Fibroblast of lung (primary cell): ENCODE measurements at regions not wholly inside any gene's neighbourhood (a gene's known extent, or its start where the extent isn't known, plus 50 kb on each side); places are given as distances from the start of the nearest gene placed in this dataset.

ENCODE experiments used
- DNase-seq, 2 donors: peaks; one replicate each; pipeline versions ENCODE4 v3.0.0 to v3.0.0-alpha.2; 2010; ENCODE audit warnings: low read depth in 2 of 2
- H2AFZ ChIP-seq: 2 replicates; pipeline ENCODE4 v1.5.1; 2012; ENCODE audit warnings: low read length, control low read depth, inconsistent platforms
- H3K27ac ChIP-seq: 2 replicates; pipeline ENCODE4 v1.5.1; 2011; ENCODE audit warnings: low read length, control low read depth; ENCODE audit not compliant: insufficient read depth
- H3K27me3 ChIP-seq: 2 replicates; pipeline ENCODE4 v1.5.1; 2011; ENCODE audit warnings: mild to moderate bottlenecking, low read length; ENCODE audit not compliant: control insufficient read depth, insufficient read depth
- H3K36me3 ChIP-seq: 2 replicates; pipeline ENCODE4 v1.5.1; 2011; ENCODE audit warnings: low read length; ENCODE audit not compliant: control insufficient read depth, insufficient read depth
- H3K4me1 ChIP-seq: 2 replicates; pipeline ENCODE4 v1.5.1; 2011; ENCODE audit warnings: low read length; ENCODE audit not compliant: control insufficient read depth, insufficient read depth; ENCODE audit errors: extremely low read depth
- H3K4me2 ChIP-seq: 2 replicates; pipeline ENCODE4 v1.5.1; 2011; ENCODE audit warnings: low read length, control low read depth; ENCODE audit not compliant: insufficient read depth; ENCODE audit errors: extremely low read depth
- H3K4me3 ChIP-seq, 4 experiments: fragments of 200-600 bp in 1 of 4; sonication (generic) in 1 of 4; replicated peaks in 1 of 4; 2 replicates each; pipeline ENCODE4 v1.5.1; 2011 to 2016; ENCODE audit warnings: low read length in 4 of 4, low read depth in 3 of 4, mild to moderate bottlenecking in 3 of 4, control low read depth in 2 of 4, inconsistent platforms in 1 of 4, mixed read lengths in 1 of 4; ENCODE audit not compliant: insufficient read depth in 1 of 4; ENCODE audit errors: control extremely low read depth in 1 of 4
- H3K79me2 ChIP-seq: 2 replicates; pipeline ENCODE4 v1.5.1; 2012; ENCODE audit warnings: mild to moderate bottlenecking, low read length, inconsistent platforms; ENCODE audit not compliant: control insufficient read depth, insufficient read depth
- H3K9ac ChIP-seq: 2 replicates; pipeline ENCODE4 v1.5.1; 2011; ENCODE audit warnings: mild to moderate bottlenecking, low read length, control low read depth; ENCODE audit not compliant: insufficient read depth
- H3K9me3 ChIP-seq: 2 replicates; pipeline ENCODE4 v1.5.1; 2012; ENCODE audit warnings: low read depth, low read length; ENCODE audit not compliant: control insufficient read depth, insufficient read depth
- H4K20me1 ChIP-seq: 2 replicates; pipeline ENCODE4 v1.5.1; 2011; ENCODE audit warnings: low read length; ENCODE audit not compliant: control insufficient read depth, insufficient read depth; ENCODE audit errors: extremely low read depth
- EZH2 ChIP-seq: IDR thresholded peaks from 2 replicates; pipeline ENCODE4 v1.5.1; 2012; ENCODE audit warnings: low read length, control low read depth, mild to moderate bottlenecking; ENCODE audit errors: missing control alignments
- TF ChIP-seq, protein P1 (sequence below), 2 donors: IDR thresholded peaks in 1 of 2; conservative IDR thresholded peaks in 1 of 2; 1 replicate in 1 of 2; 2 replicates in 1 of 2; pipeline ENCODE4 v1.5.1; 2011 to 2012; ENCODE audit warnings: low read length in 2 of 2, control low read depth in 1 of 2, inconsistent platforms in 1 of 2, low read depth in 1 of 2, mild to moderate bottlenecking in 1 of 2

DNA sequence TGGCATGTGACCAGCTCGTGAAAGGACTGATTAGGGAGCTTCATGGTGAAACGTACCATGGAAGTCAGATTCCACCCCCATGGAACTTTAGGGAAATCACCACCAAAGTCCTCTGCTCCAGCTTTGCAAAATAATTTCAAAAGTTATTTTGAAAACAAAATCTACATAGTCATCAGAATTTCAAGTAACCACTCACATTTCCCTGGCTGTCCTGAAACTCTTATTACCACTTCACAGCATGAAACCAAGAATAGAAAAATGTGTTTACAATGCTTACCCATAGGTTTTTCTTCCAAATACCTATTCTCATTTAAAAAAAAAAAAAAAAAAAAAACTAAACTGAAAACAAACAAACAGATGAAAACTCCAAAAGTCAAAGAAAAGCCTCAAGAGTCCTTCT is 198.7 kb downstream of the PDGFRA start:
- H3K9me3 ChIP-seq, result no peaks in the 10 kb centered on the region
- DNase-seq, result no peak
- H4K20me1 ChIP-seq, result no peaks in the 10 kb centered on the region
- H3K4me3 ChIP-seq, result no peak overlapping the region
- H3K27me3 ChIP-seq, result no peaks in the 10 kb centered on the region
- no peak overlapping the region for H3K27ac ChIP-seq
- H2AFZ ChIP-seq, result no peak overlapping the region
- H3K4me2 ChIP-seq, result no peak overlapping the region
- H3K79me2 ChIP-seq, result no peaks in the 10 kb centered on the region
- TF ChIP-seq EZH2, result no peak
- TF ChIP-seq, protein P1, sequence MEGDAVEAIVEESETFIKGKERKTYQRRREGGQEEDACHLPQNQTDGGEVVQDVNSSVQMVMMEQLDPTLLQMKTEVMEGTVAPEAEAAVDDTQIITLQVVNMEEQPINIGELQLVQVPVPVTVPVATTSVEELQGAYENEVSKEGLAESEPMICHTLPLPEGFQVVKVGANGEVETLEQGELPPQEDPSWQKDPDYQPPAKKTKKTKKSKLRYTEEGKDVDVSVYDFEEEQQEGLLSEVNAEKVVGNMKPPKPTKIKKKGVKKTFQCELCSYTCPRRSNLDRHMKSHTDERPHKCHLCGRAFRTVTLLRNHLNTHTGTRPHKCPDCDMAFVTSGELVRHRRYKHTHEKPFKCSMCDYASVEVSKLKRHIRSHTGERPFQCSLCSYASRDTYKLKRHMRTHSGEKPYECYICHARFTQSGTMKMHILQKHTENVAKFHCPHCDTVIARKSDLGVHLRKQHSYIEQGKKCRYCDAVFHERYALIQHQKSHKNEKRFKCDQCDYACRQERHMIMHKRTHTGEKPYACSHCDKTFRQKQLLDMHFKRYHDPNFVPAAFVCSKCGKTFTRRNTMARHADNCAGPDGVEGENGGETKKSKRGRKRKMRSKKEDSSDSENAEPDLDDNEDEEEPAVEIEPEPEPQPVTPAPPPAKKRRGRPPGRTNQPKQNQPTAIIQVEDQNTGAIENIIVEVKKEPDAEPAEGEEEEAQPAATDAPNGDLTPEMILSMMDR (conservative IDR thresholded peaks at IDR 0.05 in 1 of 2, IDR thresholded peaks at IDR 0.05 in 1 of 2; ENCODE audit: low read depth in 1 of 2, low read length in 2 of 2), result no peak
- H3K4me1 ChIP-seq, result no peaks in the 10 kb centered on the region
- no peak overlapping the region for H3K9ac ChIP-seq
- H3K36me3 ChIP-seq, result no peaks in the 10 kb centered on the region

DNA sequence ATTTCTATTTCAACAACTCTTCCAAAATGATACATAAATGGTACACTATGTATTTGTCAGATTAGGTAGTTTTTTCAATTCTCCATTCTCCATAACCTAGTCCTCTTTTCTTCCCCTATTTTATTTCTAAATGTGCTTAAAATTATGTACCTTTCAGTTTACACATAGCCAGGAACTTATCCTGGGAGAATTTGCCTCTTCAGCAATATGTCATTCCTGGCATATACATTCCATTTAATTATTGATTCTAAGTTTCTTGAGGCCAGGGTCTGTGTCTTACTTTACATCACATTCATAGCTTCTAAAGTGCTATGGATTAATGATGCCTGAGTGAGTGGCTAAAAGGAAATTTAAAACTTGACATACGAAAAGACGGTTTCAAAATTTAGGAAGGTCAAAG is 199.8 kb downstream of the PDGFRA start:
- Histone ChIP-seq H3K27me3 (no peaks in the 10 kb centered on the region), H3K79me2 (no peaks in the 10 kb centered on the region), H3K27ac (no peak overlapping the region), H4K20me1 (no peaks in the 10 kb centered on the region), H3K9ac (no peak overlapping the region), H3K36me3 (no peaks in the 10 kb centered on the region), H3K4me2 (no peak overlapping the region), H3K4me1 (no peaks in the 10 kb centered on the region), H3K4me3 (no peak overlapping the region), H2AFZ (no peak overlapping the region), H3K9me3 (no peaks in the 10 kb centered on the region)
- no peak for TF ChIP-seq EZH2
- TF ChIP-seq, protein P1 (conservative IDR thresholded peaks at IDR 0.05 in 1 of 2, IDR thresholded peaks at IDR 0.05 in 1 of 2; ENCODE audit: low read depth in 1 of 2, low read length in 2 of 2), result no peak
- no peak for DNase-seq

DNA sequence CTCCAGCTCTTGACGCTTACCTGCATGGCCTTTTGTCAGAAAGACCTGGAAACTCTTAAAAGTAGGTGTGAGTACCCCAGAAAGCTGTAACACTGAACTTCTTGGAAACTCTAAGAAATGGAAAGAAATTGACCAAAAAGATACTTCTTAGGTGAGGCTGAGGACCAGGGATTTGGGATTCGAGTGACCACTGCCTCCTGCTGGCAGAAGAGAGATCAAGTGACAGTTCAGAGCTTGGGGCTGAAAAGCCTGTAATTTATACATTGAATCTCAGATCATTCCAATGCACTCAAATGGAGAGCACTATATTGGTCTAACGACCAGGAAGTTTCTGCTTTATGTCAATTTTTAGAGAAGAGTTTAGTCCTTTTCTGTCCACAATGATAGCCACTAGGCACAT is 204.6 kb downstream of the PDGFRA start:
- Histone ChIP-seq H4K20me1 (no peaks in the 10 kb centered on the region), H3K9me3 (no peaks in the 10 kb centered on the region), H3K79me2 (no peaks in the 10 kb centered on the region), H3K36me3 (no peaks in the 10 kb centered on the region), H2AFZ (no peak overlapping the region), H3K9ac (no peak overlapping the region), H3K4me3 (no peak overlapping the region), H3K27ac (no peak overlapping the region), H3K4me2 (no peak overlapping the region), H3K27me3 (peaks cover 3% of the 10 kb centered on the region), H3K4me1 (no peaks in the 10 kb centered on the region)
- peak in 1 of 2 donors; percentile 45 for DNase-seq
- TF ChIP-seq EZH2, result no peak
- TF ChIP-seq, protein P1 (conservative IDR thresholded peaks at IDR 0.05 in 1 of 2, IDR thresholded peaks at IDR 0.05 in 1 of 2; ENCODE audit: low read depth in 1 of 2, low read length in 2 of 2), result peak; percentile 49 to 64
